ENCODE measurements at regions not wholly inside any gene's neighbourhood (a gene's known extent, or its start where the extent isn't known, plus 50 kb on each side); places are given as distances from the start of the nearest gene placed in this dataset.

DNA sequence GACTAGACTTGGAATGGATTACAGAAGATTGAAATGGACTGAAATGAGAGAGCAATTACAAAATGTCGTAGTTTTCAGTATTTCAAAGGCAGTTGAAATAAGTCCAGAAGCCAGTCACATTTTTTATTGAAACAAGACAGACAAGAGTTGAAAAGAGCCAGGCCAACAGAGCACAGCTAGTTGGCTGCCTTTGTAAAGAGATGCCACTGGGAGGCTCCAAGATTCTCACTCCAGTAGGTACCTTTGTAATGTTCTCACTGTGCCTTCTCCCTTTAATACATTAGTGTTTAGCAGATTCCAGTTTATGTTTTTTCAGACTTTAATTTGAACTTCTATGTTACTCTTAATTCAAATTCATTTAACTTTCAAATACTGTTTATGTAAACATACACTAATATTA, 234.8 kb downstream of the DSEL start:
- no peaks in the 10 kb centered on the region for H3K9me3 Mint-ChIP-seq
- H3K36me3 Mint-ChIP-seq = no peaks in the 10 kb centered on the region
- ChIA-PET CTCF (no interaction called here), POLR2A (no interaction called here)
- TF ChIP-seq, protein P1, sequence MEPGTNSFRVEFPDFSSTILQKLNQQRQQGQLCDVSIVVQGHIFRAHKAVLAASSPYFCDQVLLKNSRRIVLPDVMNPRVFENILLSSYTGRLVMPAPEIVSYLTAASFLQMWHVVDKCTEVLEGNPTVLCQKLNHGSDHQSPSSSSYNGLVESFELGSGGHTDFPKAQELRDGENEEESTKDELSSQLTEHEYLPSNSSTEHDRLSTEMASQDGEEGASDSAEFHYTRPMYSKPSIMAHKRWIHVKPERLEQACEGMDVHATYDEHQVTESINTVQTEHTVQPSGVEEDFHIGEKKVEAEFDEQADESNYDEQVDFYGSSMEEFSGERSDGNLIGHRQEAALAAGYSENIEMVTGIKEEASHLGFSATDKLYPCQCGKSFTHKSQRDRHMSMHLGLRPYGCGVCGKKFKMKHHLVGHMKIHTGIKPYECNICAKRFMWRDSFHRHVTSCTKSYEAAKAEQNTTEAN (CRISPR knock-in tag; IDR thresholded peaks at IDR 0.05) = no peak
- TF ChIP-seq NFYB (CRISPR knock-in tag; conservative IDR thresholded peaks at IDR 0.05; ENCODE audit: low read depth) = no peak
- TF ChIP-seq TCF7 (CRISPR knock-in tag; IDR thresholded peaks at IDR 0.05; ENCODE audit: low read depth) = no peak
- TF ChIP-seq, protein P2, sequence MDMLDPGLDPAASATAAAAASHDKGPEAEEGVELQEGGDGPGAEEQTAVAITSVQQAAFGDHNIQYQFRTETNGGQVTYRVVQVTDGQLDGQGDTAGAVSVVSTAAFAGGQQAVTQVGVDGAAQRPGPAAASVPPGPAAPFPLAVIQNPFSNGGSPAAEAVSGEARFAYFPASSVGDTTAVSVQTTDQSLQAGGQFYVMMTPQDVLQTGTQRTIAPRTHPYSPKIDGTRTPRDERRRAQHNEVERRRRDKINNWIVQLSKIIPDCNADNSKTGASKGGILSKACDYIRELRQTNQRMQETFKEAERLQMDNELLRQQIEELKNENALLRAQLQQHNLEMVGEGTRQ (CRISPR knock-in tag; IDR thresholded peaks at IDR 0.05) = no peak
- no peak for TF ChIP-seq ZNF396 (CRISPR knock-in tag; IDR thresholded peaks at IDR 0.05; ENCODE audit: borderline replicate concordance)
- TF ChIP-seq, protein P3, sequence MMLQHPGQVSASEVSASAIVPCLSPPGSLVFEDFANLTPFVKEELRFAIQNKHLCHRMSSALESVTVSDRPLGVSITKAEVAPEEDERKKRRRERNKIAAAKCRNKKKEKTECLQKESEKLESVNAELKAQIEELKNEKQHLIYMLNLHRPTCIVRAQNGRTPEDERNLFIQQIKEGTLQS (CRISPR knock-in tag; conservative IDR thresholded peaks at IDR 0.05) = no peak
- TF ChIP-seq NFE2L1 (CRISPR knock-in tag; IDR thresholded peaks at IDR 0.05) = no peak
- no peak for TF ChIP-seq ZNF263 (CRISPR knock-in tag; IDR thresholded peaks at IDR 0.05; ENCODE audit: low read depth)
- no peak for TF ChIP-seq HMGA2 (CRISPR knock-in tag; IDR thresholded peaks at IDR 0.05)
- no peak for TF ChIP-seq ZNF423 (CRISPR knock-in tag; IDR thresholded peaks at IDR 0.05)
- no peak for TF ChIP-seq E2F4 (CRISPR knock-in tag; IDR thresholded peaks at IDR 0.05; ENCODE audit: borderline replicate concordance, low read depth)
- TF ChIP-seq CTCF (IDR thresholded peaks at IDR 0.05) = no peak
- TF ChIP-seq USF1 (CRISPR knock-in tag; IDR thresholded peaks at IDR 0.05) = no peak
- TF ChIP-seq ATF6 (CRISPR knock-in tag; IDR thresholded peaks at IDR 0.05) = no peak
- TF ChIP-seq SOX15 (CRISPR knock-in tag; IDR thresholded peaks at IDR 0.05) = no peak
- H3K4me3 Mint-ChIP-seq = no peak overlapping the region
- H3K27ac Mint-ChIP-seq = no peak overlapping the region; the same call in 1 of the 2 replicates
- H3K27me3 Mint-ChIP-seq (ENCODE audit: low read depth) = no peaks in the 10 kb centered on the region
- DNase-seq (ENCODE audit: low spot score) = no peak
- peaks cover 6% of the 10 kb centered on the region for H3K4me1 Mint-ChIP-seq
- ATAC-seq = no peak

GRCh38 chr18:67280486-67281242, 235.9 kb downstream of the DSEL start:
- Mint-ChIP-seq H3K4me3 (no peak overlapping the region), H3K9me3 (no peaks in the 10 kb centered on the region), H3K27me3 (ENCODE audit: low read depth) (no peaks in the 10 kb centered on the region), H3K4me1 (peaks cover 6% of the 10 kb centered on the region), H3K36me3 (no peaks in the 10 kb centered on the region), H3K27ac (no peak overlapping the region; the same call in 1 of the 2 replicates)
- ChIA-PET POLR2A (no interaction called here), CTCF (no interaction called here)
- DNase-seq (ENCODE audit: low spot score) (no peak), ATAC-seq (no peak)
- TF ChIP-seq JUN (CRISPR knock-in tag; IDR thresholded peaks at IDR 0.05) (no peak), CREM (CRISPR knock-in tag; IDR thresholded peaks at IDR 0.05) (no peak), E2F5 (CRISPR knock-in tag; IDR thresholded peaks at IDR 0.05) (no peak), GRHL2 (CRISPR knock-in tag; IDR thresholded peaks at IDR 0.05; ENCODE audit: insufficient replicate concordance, severe bottlenecking) (no peak), JAZF1 (CRISPR knock-in tag; IDR thresholded peaks at IDR 0.05) (no peak), NR2C2 (CRISPR knock-in tag; IDR thresholded peaks at IDR 0.05) (no peak), ZBTB21 (CRISPR knock-in tag; IDR thresholded peaks at IDR 0.05; ENCODE audit: borderline replicate concordance) (no peak), EMX1 (CRISPR knock-in tag; IDR thresholded peaks at IDR 0.05) (no peak), ATF6 (CRISPR knock-in tag; IDR thresholded peaks at IDR 0.05) (no peak)
